Coronary artery (tissue), 2 donors: ENCODE measurements at regions not wholly inside any gene's neighbourhood (a gene's known extent, or its start where the extent isn't known, plus 50 kb on each side); places are given as distances from the start of the nearest gene placed in this dataset.

ENCODE experiments used
- DNase-seq: peaks from one replicate; pipeline ENCODE4 v3.0.0-alpha.2; 2017; ENCODE audit warnings: low spot score
- H3K27ac ChIP-seq, 2 donors: fragments of 200-600 bp; sonication (generic); one replicate each; pipeline ENCODE4 v1.5.1; 2016 to 2019
- H3K4me3 ChIP-seq: fragments of 200-600 bp; sonication (generic); 2 replicates; pipeline ENCODE4 v1.5.1; 2016; ENCODE audit warnings: mild to moderate bottlenecking, moderate library complexity
- CTCF ChIP-seq: fragments of 200-600 bp; sonication (generic); IDR thresholded peaks from one replicate; pipeline ENCODE4 v1.5.1; 2019; ENCODE audit warnings: antibody characterized with exemption

GRCh38 chr20:57840066-57840465 lies 130.3 kb upstream of the PMEPA1 start:
- no peak for TF ChIP-seq CTCF
- no peak for DNase-seq

GRCh38 chr20:57838670-57839151 lies 128.9 kb upstream of the PMEPA1 start:
- Histone ChIP-seq H3K27ac (no peak overlapping the region), H3K4me3 (no peak overlapping the region)
- no peak for TF ChIP-seq CTCF
- DNase-seq: no peak

More at GRCh38 chr20:57840066-57840465, 130.3 kb upstream of the PMEPA1 start:
- Histone ChIP-seq H3K27ac (no peak overlapping the region), H3K4me3 (no peak overlapping the region)

- Histone ChIP-seq H3K27ac (no peak overlapping the region), H3K4me3 (no peak overlapping the region)
- no peak for TF ChIP-seq CTCF
- DNase-seq: no peak
Observed at GRCh38 chr20:57837208-57838035, 127.6 kb upstream of the PMEPA1 start.

- Histone ChIP-seq H3K27ac (no peak overlapping the region), H3K4me3 (no peak overlapping the region)
- no peak for TF ChIP-seq CTCF
- no peak for DNase-seq
Observed at GRCh38 chr20:57835588-57836455, 126.0 kb upstream of the PMEPA1 start.

- TF ChIP-seq CTCF: no peak
- DNase-seq: no peak
- Histone ChIP-seq H3K27ac (no peak overlapping the region), H3K4me3 (no peak overlapping the region)
Observed at GRCh38 chr20:57835074-57835452, 125.2 kb upstream of the PMEPA1 start.

GRCh38 chr20:57834306-57835073 lies 124.7 kb upstream of the PMEPA1 start:
- Histone ChIP-seq H3K27ac (no peak overlapping the region), H3K4me3 (no peak overlapping the region)
- DNase-seq: no peak
- no peak for TF ChIP-seq CTCF
